ENCODE measurements at regions not wholly inside any gene's neighbourhood (a gene's known extent, or its start where the extent isn't known, plus 50 kb on each side); places are given as distances from the start of the nearest gene placed in this dataset.

DNA sequence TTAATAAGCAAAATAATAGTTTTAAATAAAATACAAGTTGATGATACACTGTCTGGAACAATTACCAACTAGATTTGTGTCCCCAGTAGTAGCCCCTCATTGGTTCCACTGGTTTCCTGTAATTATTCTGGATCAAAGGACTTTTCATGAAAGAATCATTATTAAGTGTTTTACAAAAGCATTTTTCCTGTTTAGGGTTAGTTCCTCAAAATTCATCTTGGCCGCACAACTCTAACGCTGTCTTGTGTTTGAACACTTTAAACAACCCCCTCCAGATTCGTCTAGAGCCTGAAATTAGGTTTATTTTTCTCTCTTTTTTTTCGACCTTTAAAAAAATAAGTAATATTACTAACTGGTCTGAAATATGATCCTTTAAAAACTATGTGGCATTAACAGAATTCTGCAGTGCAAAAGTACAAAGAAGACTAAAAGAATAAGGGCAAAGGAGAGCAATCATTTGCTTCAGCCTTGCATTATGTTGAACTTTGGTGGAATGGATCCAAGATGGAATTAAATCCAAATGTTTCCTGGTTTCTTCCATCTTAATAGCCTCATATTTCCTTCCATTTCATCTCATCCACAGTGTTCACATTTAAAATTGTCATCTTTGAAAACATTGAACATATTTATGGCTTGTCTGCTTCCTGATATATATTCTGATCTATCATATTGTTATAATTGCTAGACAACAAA, 678.4 kb downstream of the IRS1 start:
- TF ChIP-seq, protein P1, sequence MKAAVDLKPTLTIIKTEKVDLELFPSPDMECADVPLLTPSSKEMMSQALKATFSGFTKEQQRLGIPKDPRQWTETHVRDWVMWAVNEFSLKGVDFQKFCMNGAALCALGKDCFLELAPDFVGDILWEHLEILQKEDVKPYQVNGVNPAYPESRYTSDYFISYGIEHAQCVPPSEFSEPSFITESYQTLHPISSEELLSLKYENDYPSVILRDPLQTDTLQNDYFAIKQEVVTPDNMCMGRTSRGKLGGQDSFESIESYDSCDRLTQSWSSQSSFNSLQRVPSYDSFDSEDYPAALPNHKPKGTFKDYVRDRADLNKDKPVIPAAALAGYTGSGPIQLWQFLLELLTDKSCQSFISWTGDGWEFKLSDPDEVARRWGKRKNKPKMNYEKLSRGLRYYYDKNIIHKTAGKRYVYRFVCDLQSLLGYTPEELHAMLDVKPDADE (IDR thresholded peaks at IDR 0.05), result no peak
- TF ChIP-seq POLR2AphosphoS5 (IDR thresholded peaks at IDR 0.05; ENCODE audit: low read depth), result no peak
- TF ChIP-seq, protein P2, sequence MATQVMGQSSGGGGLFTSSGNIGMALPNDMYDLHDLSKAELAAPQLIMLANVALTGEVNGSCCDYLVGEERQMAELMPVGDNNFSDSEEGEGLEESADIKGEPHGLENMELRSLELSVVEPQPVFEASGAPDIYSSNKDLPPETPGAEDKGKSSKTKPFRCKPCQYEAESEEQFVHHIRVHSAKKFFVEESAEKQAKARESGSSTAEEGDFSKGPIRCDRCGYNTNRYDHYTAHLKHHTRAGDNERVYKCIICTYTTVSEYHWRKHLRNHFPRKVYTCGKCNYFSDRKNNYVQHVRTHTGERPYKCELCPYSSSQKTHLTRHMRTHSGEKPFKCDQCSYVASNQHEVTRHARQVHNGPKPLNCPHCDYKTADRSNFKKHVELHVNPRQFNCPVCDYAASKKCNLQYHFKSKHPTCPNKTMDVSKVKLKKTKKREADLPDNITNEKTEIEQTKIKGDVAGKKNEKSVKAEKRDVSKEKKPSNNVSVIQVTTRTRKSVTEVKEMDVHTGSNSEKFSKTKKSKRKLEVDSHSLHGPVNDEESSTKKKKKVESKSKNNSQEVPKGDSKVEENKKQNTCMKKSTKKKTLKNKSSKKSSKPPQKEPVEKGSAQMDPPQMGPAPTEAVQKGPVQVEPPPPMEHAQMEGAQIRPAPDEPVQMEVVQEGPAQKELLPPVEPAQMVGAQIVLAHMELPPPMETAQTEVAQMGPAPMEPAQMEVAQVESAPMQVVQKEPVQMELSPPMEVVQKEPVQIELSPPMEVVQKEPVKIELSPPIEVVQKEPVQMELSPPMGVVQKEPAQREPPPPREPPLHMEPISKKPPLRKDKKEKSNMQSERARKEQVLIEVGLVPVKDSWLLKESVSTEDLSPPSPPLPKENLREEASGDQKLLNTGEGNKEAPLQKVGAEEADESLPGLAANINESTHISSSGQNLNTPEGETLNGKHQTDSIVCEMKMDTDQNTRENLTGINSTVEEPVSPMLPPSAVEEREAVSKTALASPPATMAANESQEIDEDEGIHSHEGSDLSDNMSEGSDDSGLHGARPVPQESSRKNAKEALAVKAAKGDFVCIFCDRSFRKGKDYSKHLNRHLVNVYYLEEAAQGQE (IDR thresholded peaks at IDR 0.05; ENCODE audit: unreplicated experiment), result no peak
- TF ChIP-seq, protein P3, sequence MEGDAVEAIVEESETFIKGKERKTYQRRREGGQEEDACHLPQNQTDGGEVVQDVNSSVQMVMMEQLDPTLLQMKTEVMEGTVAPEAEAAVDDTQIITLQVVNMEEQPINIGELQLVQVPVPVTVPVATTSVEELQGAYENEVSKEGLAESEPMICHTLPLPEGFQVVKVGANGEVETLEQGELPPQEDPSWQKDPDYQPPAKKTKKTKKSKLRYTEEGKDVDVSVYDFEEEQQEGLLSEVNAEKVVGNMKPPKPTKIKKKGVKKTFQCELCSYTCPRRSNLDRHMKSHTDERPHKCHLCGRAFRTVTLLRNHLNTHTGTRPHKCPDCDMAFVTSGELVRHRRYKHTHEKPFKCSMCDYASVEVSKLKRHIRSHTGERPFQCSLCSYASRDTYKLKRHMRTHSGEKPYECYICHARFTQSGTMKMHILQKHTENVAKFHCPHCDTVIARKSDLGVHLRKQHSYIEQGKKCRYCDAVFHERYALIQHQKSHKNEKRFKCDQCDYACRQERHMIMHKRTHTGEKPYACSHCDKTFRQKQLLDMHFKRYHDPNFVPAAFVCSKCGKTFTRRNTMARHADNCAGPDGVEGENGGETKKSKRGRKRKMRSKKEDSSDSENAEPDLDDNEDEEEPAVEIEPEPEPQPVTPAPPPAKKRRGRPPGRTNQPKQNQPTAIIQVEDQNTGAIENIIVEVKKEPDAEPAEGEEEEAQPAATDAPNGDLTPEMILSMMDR (conservative IDR thresholded peaks at IDR 0.05; ENCODE audit: low read depth in 2 of 2), result no peak
- no peak for TF ChIP-seq EZH2 (IDR thresholded peaks at IDR 0.05; ENCODE audit: low read depth, unreplicated experiment)
- TF ChIP-seq CREB1 (CRISPR knock-in tag; IDR thresholded peaks at IDR 0.05; ENCODE audit: low read depth), result no peak
- no peak for TF ChIP-seq JUNB (IDR thresholded peaks at IDR 0.05; ENCODE audit: unreplicated experiment)
- no peak for TF ChIP-seq EZH2phosphoT487 (IDR thresholded peaks at IDR 0.05; ENCODE audit: unreplicated experiment)
